ENCODE measurements at regions not wholly inside any gene's neighbourhood (a gene's known extent, or its start where the extent isn't known, plus 50 kb on each side); places are given as distances from the start of the nearest gene placed in this dataset.

DNA sequence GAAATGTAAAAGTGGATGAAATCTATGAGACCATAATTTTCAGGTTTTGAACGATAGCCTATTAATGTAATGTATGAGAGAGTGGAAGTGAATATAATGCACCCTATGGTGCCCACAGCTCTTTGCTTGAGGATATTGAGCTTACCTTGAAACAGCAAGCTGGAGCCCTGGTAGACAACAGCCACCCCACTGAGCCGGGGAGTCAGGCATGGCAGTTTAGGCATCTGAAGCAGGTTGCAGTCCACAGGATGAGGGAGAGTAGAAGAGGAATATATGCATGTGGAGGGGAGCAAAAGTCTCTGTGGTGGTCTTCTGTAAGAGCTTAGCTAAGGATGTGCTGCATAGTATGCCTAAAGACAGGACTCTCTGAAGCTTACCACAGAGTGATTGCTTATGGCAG, 817.3 kb downstream of the DNAJB9 start:
- no peak for DNase-seq (ENCODE audit: low spot score)
- Mint-ChIP-seq H3K9me3 (ENCODE audit: low read depth) (no peaks in the 10 kb centered on the region), H3K27ac (ENCODE audit: unreplicated experiment) (no peak overlapping the region), H3K27me3 (ENCODE audit: low read depth) (no peaks in the 10 kb centered on the region), H3K4me1 (ENCODE audit: low read depth) (no peaks in the 10 kb centered on the region), H3K4me3 (ENCODE audit: unreplicated experiment) (no peak overlapping the region), H3K36me3 (ENCODE audit: low read depth) (no peaks in the 10 kb centered on the region)
- TF ChIP-seq, protein P1, sequence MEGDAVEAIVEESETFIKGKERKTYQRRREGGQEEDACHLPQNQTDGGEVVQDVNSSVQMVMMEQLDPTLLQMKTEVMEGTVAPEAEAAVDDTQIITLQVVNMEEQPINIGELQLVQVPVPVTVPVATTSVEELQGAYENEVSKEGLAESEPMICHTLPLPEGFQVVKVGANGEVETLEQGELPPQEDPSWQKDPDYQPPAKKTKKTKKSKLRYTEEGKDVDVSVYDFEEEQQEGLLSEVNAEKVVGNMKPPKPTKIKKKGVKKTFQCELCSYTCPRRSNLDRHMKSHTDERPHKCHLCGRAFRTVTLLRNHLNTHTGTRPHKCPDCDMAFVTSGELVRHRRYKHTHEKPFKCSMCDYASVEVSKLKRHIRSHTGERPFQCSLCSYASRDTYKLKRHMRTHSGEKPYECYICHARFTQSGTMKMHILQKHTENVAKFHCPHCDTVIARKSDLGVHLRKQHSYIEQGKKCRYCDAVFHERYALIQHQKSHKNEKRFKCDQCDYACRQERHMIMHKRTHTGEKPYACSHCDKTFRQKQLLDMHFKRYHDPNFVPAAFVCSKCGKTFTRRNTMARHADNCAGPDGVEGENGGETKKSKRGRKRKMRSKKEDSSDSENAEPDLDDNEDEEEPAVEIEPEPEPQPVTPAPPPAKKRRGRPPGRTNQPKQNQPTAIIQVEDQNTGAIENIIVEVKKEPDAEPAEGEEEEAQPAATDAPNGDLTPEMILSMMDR (IDR thresholded peaks at IDR 0.05): no peak

DNA sequence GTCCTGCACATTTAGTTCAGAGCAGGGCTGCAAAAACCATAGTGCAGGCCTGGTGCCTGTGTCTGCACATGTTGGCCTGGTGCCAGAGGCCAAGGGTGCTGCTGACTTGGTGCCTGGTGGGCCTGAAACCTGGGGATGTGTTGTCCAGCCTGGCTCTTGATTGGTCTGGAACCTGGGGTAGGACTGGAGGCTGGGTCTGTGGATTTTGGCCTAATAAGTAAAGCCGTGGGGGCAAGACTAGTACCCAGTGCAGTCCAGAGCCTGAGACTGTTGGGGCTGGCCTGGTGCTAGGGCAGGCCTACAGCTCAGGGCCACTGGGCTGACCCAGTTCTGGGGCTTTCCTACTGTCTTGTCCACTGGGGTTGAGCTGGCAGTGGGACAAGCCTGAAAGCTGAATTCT, 817.9 kb downstream of the DNAJB9 start:
- H3K36me3 Mint-ChIP-seq (ENCODE audit: low read depth): no peaks in the 10 kb centered on the region
- H3K4me3 Mint-ChIP-seq (ENCODE audit: unreplicated experiment): no peak overlapping the region

DNA sequence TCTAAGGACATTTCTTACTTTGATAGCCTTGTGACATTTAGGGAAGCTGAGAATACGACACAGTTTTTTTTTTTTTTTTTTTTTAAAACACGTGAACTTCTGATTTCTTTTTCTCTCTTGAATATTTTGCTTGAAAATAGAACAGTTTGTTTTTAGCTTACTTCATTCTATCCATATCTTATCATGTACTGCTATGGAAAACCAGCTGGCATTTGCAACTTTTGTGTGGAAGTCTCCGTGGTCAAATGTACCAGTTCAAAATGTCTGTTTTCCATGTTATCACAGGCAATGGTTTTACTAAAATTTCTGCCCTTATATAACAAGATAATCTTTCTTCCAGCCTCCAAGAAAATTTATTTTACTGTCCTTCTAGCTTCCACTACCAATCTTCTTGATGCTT, 821.6 kb downstream of the DNAJB9 start:
- Mint-ChIP-seq H3K27me3 (ENCODE audit: low read depth) (no peaks in the 10 kb centered on the region), H3K4me1 (ENCODE audit: low read depth) (no peaks in the 10 kb centered on the region)

More for the DNA sequence above, 817.9 kb downstream of the DNAJB9 start:
- no peak for DNase-seq (ENCODE audit: low spot score)
- no peaks in the 10 kb centered on the region for H3K9me3 Mint-ChIP-seq (ENCODE audit: low read depth)
- no peak overlapping the region for H3K27ac Mint-ChIP-seq (ENCODE audit: unreplicated experiment)
- TF ChIP-seq, protein P1 (IDR thresholded peaks at IDR 0.05): no peak
- no peaks in the 10 kb centered on the region for H3K4me1 Mint-ChIP-seq (ENCODE audit: low read depth)
- no peaks in the 10 kb centered on the region for H3K27me3 Mint-ChIP-seq (ENCODE audit: low read depth)

DNA sequence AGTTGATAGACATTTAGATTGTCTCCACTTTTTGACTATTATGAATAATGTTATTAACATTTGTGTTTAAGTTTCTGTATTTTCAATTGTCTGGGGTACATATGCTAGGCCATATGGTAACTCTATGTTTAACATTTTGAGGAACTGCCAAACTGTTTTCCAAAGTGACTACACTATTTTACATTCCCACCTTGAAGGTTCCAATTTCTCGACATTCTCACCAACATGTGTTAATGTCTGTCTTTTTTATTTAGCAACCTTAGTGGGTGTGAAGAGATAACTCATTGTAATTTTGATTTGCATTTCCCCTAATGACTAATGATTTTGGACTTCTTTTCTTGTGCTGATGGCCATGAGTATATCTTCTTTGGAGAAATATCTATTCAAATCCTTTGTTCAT, 832.4 kb downstream of the DNAJB9 start:
- Mint-ChIP-seq H3K36me3 (ENCODE audit: low read depth) (no peaks in the 10 kb centered on the region), H3K27me3 (ENCODE audit: low read depth) (no peaks in the 10 kb centered on the region), H3K4me1 (ENCODE audit: low read depth) (no peaks in the 10 kb centered on the region), H3K4me3 (ENCODE audit: unreplicated experiment) (no peak overlapping the region), H3K9me3 (ENCODE audit: low read depth) (peaks cover 1% of the 10 kb centered on the region), H3K27ac (ENCODE audit: unreplicated experiment) (no peak overlapping the region)
- TF ChIP-seq, protein P1 (IDR thresholded peaks at IDR 0.05): no peak
- DNase-seq (ENCODE audit: low spot score): no peak

More for the DNA sequence above, 821.6 kb downstream of the DNAJB9 start:
- H3K27ac Mint-ChIP-seq (ENCODE audit: unreplicated experiment): no peak overlapping the region
- DNase-seq (ENCODE audit: low spot score): no peak
- TF ChIP-seq, protein P1 (IDR thresholded peaks at IDR 0.05): no peak
- H3K9me3 Mint-ChIP-seq (ENCODE audit: low read depth): no peaks in the 10 kb centered on the region
- no peak overlapping the region for H3K4me3 Mint-ChIP-seq (ENCODE audit: unreplicated experiment)
- no peaks in the 10 kb centered on the region for H3K36me3 Mint-ChIP-seq (ENCODE audit: low read depth)

DNA sequence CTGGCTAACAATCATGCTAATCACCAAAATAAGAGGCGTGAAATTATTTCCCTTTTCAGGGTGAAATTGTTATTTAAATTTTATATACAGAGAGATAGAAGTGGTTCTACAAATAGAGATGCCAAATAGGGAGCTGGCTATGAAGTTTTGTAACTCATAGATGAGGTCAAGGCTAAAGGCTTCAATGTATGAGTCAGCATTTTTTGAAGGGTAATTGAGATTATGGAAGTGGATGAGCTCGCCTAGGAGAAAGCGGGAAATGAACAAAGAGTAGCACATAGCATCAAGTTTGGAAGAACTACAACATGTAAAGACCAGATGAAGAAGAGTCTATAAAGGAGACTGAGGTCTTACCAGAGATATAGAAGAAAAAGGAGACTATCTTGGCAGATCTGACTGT, 838.1 kb downstream of the DNAJB9 start:
- Mint-ChIP-seq H3K9me3 (ENCODE audit: low read depth) (peaks cover 5% of the 10 kb centered on the region), H3K27me3 (ENCODE audit: low read depth) (no peaks in the 10 kb centered on the region), H3K4me3 (ENCODE audit: unreplicated experiment) (no peak overlapping the region), H3K4me1 (ENCODE audit: low read depth) (no peaks in the 10 kb centered on the region), H3K36me3 (ENCODE audit: low read depth) (no peaks in the 10 kb centered on the region), H3K27ac (ENCODE audit: unreplicated experiment) (no peak overlapping the region)
- no peak for DNase-seq (ENCODE audit: low spot score)
- TF ChIP-seq, protein P1 (IDR thresholded peaks at IDR 0.05): no peak

All from chondrocyte (in vitro differentiated cells).